GM18517 (cell line): ENCODE measurements at regions not wholly inside any gene's neighbourhood (a gene's known extent, or its start where the extent isn't known, plus 50 kb on each side); places are given as distances from the start of the nearest gene placed in this dataset.
"Not testable (repeated sequence)": the region's sequence is repeated elsewhere in the genome, so short reads cannot be mapped to it uniquely, and the experiment has no call there.

Experiments
- ATAC-seq: cut with Tn5 transposase; IDR thresholded peaks from one replicate; pipeline ENCODE4 v1.9.1; 2021; ENCODE audit warnings: mild to moderate bottlenecking, moderate library complexity; ENCODE audit not compliant: unreplicated experiment

GRCh38 chr13:33340631-33341030 lies 55.1 kb upstream of the STARD13 start:
- no peak for ATAC-seq

DNA sequence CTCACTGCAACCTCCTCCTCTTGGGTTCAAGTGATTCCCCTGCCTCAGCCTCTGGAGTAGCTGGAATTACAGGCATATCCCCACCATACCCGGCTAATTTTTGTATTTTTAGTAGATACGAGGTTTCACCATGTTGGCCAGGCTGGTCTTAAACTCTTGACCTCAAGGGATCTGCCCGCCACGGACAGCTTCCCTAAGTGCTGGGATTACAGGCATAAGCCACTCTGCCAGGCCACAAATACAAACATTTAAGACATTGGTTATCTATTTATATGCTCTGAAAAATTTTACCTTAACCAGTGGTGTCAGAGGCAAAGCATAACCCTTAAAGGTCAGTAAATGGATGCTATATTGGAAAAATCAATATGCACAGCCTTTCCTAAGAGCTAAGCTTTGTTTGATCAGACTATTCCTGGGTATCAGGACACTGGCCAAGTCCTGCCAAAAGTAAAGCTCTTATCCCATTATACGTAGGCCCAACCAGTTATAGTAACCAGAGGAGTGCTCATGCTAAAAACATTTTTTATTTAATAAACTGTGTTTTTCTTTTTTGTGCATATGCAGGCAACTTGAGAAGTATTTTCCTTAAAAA lies 56.4 kb upstream of the STARD13 start:
- no peak for ATAC-seq

DNA sequence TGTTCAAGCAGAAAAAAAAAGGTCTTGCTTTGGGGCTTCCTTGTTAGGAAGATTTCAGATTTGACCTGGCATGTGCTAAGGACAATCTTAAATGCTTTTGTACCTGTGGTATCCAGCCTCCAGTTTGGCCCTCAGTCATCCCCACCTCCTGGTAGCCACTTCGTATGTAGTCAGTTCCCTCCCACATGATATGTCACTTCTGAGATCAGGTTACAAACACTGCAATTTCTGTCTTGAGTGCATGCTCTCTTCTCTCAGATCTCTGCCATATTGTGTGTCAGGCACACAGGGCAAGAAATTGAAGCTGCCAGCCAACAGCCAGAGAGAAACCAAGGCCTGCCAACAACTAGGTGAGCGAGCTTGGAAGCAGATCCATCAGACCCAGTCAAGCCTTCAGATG lies 60.3 kb upstream of the STARD13 start:
- ATAC-seq: no peak

DNA sequence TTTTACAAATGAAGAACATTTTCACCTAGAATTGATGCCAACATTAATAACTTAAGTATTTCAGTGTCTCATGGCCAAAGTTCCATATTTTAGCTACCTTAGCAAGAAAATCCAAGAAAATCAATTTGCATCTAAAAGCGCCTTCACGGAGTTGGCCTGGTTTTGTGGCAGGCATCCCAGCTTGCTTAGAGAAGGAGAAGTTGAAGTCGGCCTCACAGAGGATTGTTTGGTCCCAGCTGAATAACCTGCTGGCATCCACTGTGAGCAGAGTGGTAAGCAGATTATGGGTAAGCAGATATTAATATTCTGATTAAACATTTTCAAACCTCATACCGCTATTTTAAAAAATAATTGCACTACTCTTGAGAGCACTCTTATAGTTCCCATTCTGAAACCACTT lies 62.3 kb upstream of the STARD13 start:
- no peak for ATAC-seq

DNA sequence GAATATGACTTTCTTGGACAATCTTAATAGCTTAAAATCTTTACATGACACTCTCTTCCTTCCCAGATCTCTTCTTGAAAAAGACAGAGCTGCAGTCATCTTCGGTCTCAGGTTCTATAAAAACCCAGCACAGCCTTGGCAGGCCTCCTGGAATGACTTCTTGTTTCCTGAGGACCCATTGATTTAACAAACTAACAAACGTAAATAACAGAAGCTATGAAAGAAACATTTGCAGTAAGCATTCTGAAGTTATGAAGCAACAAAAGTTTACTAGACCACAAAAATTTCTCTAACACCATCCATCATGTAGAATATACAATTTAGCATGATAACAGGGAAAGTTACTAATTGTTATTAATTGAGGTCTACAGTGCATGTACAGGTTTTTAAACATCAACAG lies 62.8 kb upstream of the STARD13 start:
- no peak for ATAC-seq

DNA sequence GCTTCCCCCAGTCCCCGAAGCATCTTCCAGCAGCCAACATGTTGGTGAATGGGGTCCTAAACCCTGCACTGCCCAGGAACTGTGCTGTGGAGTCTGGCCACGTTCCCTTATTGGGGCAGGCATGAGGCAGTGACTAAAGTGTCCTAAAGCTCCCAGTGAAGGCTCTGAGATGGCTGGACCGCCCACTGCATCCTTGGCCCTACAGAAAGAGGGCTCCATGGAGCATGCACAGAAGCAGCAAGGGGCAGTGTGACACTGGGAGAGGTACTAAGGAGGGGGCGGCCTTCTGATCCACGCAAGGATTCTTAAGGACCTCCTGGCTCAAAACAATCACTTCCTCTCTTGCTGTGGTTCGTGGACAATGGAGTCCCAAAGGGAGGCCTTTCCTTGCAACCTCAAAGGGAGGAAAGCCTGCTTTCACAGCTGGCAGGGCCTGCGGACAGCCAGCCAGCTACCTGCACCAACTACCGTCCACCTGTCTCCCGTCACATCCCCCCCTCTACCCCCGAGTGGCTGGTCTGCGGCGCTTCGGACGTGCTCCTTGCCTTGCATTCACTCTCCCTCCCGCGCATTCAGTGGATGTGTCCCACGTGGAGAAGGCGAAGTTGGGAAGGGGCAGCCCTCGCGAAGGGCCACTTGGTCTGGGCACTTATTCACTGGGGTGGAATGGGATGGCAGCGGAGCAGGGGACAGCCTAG lies 63.9 kb upstream of the STARD13 start:
- ATAC-seq: no peak

- ATAC-seq: no peak
Measured at GRCh38 chr13:33349986-33350826, 64.7 kb upstream of the STARD13 start.

GRCh38 chr13:33351319-33351718 lies 65.8 kb upstream of the STARD13 start:
- ATAC-seq: no peak

GRCh38 chr13:33352041-33352440 lies 66.5 kb upstream of the STARD13 start:
- no peak for ATAC-seq

GRCh38 chr13:33352526-33352925 lies 67.0 kb upstream of the STARD13 start:
- no peak for ATAC-seq

DNA sequence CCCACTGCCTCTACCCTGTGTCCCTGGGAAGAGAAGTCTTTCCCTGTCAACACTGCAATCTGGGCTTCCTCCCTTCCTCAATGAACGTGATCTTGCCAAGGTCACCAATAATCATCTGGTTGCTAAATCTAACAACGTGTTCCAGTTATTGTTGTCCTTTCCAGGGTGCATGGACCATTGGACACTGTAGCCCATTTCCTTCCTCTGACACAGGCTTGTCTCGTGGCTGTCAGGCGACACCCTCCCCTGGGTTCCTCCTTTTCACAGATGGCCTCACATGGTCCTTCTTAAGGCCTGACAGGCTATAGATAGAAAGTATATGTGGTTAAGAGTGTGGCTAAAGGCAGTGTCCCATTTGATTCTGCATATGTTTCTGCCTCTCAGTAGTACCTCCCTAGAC lies 67.7 kb upstream of the STARD13 start:
- no peak for ATAC-seq

DNA sequence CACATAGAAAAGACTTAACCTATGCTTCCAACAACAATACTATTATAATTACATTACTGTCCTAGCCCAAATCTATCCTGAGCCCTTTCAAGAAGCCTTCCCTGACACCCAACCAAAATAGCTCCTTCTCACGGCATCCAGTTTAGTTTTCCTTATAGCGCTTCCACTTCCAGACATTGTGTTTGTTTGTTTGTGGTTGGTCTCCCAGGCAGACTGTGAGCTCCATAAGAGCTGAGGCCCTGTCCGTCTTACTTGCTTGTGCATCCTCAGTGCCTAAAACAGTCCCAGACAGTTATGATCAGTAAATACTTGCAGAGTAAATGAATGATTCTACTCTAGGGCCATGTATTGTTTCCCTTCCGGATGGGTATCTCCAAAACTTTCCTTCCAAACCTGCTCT lies 68.1 kb upstream of the STARD13 start:
- ATAC-seq: no peak

GRCh38 chr13:33355201-33355895 lies 69.8 kb upstream of the STARD13 start:
- no peak for ATAC-seq

- not testable (repeated sequence) for ATAC-seq
Measured at GRCh38 chr13:33358076-33358475, 72.5 kb upstream of the STARD13 start.

GRCh38 chr13:33362986-33363727 lies 77.6 kb upstream of the STARD13 start:
- ATAC-seq: no peak

GRCh38 chr13:33364192-33364591 lies 78.6 kb upstream of the STARD13 start:
- ATAC-seq: no peak

- ATAC-seq: no peak
Measured at GRCh38 chr13:33366469-33367062, 81.0 kb upstream of the STARD13 start.

GRCh38 chr13:33367171-33367895 lies 81.8 kb upstream of the STARD13 start:
- no peak for ATAC-seq

DNA sequence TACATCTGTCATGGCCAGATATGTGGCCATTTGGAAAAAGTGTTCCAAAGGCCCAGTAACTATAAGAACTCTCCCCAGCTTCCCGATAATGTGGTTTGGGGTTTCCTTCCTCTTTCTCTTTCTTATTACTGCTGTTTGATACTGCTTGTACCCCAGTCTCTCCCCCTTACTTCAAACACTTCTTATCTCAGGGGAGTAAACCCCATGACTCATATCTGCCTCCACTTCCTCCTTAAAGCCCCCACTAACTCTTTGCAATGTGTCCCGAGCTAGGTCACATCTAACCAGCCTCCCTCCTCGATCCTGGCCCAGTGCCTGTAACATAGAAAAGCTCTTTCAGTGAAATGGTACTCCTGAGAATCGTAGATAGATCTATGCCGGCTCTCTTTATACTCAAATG lies 82.4 kb upstream of the STARD13 start:
- no peak for ATAC-seq

DNA sequence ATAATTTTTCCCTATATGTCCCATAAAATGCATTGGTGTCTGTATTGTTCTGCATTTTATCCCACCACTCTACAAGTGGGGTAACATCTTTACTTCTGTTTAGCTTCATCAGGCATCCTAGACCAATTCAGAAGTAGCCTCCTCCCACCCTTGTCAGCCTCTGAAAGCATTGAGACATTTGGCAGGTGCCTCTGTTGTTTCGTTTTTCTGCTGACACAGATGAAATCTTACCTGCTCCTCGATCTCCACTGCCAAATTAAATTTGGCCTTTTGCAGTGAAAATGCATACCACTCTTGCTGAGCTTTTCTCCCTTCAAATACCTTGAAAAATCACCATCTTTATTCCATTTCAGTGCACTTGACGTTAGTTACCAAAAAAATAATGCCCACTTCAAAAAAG lies 83.5 kb upstream of the STARD13 start:
- ATAC-seq: no peak
